WERI-Rb-1 (cell line): ENCODE measurements at regions not wholly inside any gene's neighbourhood (a gene's known extent, or its start where the extent isn't known, plus 50 kb on each side); places are given as distances from the start of the nearest gene placed in this dataset.

Experiments used
- DNase-seq: peaks from one replicate; pipeline ENCODE4 v3.0.0-alpha.2; 2020
- H3K27ac ChIP-seq: fragments of 250-450 bp; sonication (Bioruptor Pico); 2 replicates; pipeline ENCODE4 v1.5.1; 2020; ENCODE audit warnings: mild to moderate bottlenecking, moderate library complexity
- H3K27me3 ChIP-seq: fragments of 250-450 bp; sonication (Bioruptor Pico); 2 replicates; pipeline ENCODE4 v1.5.1; 2021; ENCODE audit warnings: mild to moderate bottlenecking, low read depth, moderate library complexity; ENCODE audit not compliant: insufficient read depth, severe bottlenecking
- H3K36me3 ChIP-seq: fragments of 250-450 bp; sonication (Bioruptor Pico); 2 replicates; pipeline ENCODE4 v1.5.1; 2020; ENCODE audit warnings: mild to moderate bottlenecking, moderate library complexity
- H3K4me3 ChIP-seq: 2 replicates; pipeline ENCODE4 v1.5.1; 2011; ENCODE audit warnings: low read depth, mild to moderate bottlenecking, control low read depth, low read length
- H3K9me3 ChIP-seq: fragments of 250-450 bp; sonication (Bioruptor Pico); 2 replicates; pipeline ENCODE4 v1.5.1; 2021; ENCODE audit warnings: mild to moderate bottlenecking, moderate library complexity; ENCODE audit not compliant: severe bottlenecking
- TF ChIP-seq, protein P1 (sequence below): IDR thresholded peaks from 2 replicates; pipeline ENCODE4 v1.5.1; 2011; ENCODE audit warnings: low read depth, mild to moderate bottlenecking, control low read depth, inconsistent platforms, low read length

DNA sequence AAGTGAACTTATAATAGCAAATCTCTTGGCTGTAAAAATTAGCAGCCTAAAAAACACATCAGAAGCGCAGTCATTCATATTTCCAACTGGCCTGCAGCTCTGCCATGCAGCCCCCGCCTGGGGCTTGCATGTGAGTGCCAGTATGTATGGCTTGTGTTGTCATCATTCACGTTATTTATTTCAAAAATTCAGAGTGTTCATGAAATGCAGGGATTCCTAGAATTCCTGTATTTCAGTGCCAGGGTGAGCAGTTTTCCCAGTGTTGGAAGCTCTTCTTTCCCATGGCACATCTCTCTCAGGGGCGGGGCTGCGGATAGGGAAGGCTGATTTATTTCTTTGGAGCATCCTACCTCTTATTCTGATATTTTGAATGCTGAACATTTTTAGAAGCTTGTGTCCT is 234.6 kb downstream of the FGF9 start:
- H3K4me3 ChIP-seq = no peak overlapping the region
- TF ChIP-seq, protein P1, sequence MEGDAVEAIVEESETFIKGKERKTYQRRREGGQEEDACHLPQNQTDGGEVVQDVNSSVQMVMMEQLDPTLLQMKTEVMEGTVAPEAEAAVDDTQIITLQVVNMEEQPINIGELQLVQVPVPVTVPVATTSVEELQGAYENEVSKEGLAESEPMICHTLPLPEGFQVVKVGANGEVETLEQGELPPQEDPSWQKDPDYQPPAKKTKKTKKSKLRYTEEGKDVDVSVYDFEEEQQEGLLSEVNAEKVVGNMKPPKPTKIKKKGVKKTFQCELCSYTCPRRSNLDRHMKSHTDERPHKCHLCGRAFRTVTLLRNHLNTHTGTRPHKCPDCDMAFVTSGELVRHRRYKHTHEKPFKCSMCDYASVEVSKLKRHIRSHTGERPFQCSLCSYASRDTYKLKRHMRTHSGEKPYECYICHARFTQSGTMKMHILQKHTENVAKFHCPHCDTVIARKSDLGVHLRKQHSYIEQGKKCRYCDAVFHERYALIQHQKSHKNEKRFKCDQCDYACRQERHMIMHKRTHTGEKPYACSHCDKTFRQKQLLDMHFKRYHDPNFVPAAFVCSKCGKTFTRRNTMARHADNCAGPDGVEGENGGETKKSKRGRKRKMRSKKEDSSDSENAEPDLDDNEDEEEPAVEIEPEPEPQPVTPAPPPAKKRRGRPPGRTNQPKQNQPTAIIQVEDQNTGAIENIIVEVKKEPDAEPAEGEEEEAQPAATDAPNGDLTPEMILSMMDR = no peak
- H3K36me3 ChIP-seq = no peaks in the 10 kb centered on the region
- H3K9me3 ChIP-seq = no peaks in the 10 kb centered on the region
- H3K27ac ChIP-seq = no peak overlapping the region
- H3K27me3 ChIP-seq = peaks cover 93% of the 10 kb centered on the region
- DNase-seq = no peak

DNA sequence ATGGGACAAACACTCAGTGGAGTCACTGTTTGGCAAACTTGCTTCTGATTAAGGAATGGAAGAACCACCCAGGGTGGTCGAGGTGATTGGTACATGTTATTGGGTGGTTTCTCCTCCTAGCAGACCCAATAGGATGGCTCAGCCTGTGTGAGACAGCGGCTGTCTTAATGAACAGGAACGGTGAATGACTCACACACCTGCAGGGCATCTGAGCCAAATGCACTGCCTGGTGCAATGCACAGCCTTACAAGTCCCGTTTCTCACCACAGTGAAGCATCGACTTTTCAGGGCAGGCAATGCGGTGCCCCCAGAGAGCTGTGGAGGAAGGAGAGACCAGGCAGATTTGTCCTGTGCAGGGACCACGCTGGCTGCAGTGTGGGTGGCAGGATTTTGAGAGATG is 238.5 kb downstream of the FGF9 start:
- no peaks in the 10 kb centered on the region for H3K36me3 ChIP-seq
- no peak for DNase-seq
- TF ChIP-seq, protein P1 = no peak

DNA sequence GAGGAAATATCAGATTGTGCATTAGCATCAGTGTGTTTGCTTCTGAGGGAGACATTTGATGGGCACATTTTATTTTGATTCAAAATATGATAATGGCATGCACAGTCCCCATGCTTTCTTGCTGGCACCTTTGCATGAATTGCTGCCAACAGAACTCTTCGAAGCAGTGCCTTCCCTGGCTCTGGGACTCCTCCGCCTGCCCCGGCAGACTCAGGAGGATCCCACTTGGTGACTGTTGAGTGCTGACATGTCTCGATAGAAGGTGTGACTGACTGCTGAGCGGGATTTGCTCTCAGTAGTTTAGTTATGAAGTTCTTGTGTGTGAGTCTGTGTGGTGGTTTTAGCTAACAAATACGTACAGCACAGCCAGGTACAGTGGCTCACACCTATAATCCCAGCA is 239.7 kb downstream of the FGF9 start:
- H3K27me3 ChIP-seq = peaks cover 98% of the 10 kb centered on the region
- TF ChIP-seq, protein P1 = no peak
- DNase-seq = no peak
- no peak overlapping the region for H3K4me3 ChIP-seq
- no peaks in the 10 kb centered on the region for H3K9me3 ChIP-seq
- H3K36me3 ChIP-seq = no peaks in the 10 kb centered on the region
- no peak overlapping the region for H3K27ac ChIP-seq

More for the DNA sequence above, 238.5 kb downstream of the FGF9 start:
- Histone ChIP-seq H3K27me3 (peaks cover 96% of the 10 kb centered on the region), H3K4me3 (no peak overlapping the region), H3K27ac (no peak overlapping the region), H3K9me3 (no peaks in the 10 kb centered on the region)

DNA sequence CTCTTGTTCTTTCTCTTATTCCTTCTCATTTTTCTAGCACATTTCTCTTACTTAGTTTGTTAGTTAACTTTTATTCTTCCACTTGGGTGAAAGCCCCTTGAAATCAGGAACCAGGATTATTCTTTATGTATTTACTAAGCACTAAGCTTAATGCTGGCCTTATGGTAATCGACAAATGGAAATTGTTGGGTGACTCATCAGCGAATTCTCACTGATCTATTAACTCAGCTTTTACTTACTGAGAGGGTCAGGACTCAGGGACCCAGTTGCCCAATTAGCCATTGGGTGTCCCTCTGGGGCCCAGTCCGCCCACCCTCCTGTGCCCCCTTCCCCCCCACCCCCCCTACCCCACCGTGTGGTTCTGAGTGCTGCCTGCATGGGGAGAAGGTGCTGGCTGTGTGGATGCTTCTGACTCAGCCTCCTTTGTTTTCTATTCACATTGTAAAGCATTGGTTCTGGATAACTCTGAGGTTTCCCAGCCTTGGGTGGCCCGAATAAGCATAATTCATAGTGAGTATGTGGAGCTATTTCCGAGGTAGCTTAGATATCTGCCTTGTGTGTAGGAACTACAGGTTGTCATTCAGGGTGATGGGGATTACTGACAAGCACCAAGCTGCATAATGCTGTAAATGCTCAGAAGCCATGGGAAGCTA is 240.9 kb downstream of the FGF9 start:
- Histone ChIP-seq H3K27ac (no peak overlapping the region), H3K27me3 (peaks cover 96% of the 10 kb centered on the region), H3K36me3 (no peaks in the 10 kb centered on the region), H3K9me3 (no peaks in the 10 kb centered on the region), H3K4me3 (no peak overlapping the region)
- TF ChIP-seq, protein P1 = no peak
- no peak for DNase-seq

DNA sequence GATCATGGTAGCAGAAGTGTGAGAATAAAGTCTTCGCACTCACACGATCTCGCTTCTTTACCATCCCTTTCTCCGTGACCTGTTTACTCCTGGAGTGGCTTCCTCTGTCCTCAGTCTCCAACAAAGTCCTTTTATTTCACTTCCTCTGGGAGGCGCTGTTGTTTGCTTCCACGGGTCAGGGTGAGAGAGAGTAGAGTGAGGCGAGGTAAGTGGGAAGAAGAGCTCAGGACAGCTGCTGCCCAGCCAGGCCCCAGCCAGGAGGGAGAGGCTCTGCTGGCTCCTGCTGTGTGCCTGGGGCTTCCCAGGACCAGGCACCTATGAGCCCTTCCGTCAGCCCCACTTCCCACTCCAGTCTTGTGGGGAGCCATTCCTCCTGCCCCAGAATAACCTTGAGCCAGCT is 242.1 kb downstream of the FGF9 start:
- Histone ChIP-seq H3K27me3 (peaks cover 96% of the 10 kb centered on the region), H3K9me3 (no peaks in the 10 kb centered on the region), H3K27ac (no peak overlapping the region), H3K4me3 (no peak overlapping the region), H3K36me3 (no peaks in the 10 kb centered on the region)
- TF ChIP-seq, protein P1 = peak; percentile 33; the same call in 1 of the 2 replicates
- no peak for DNase-seq
